ENCODE measurements at regions not wholly inside any gene's neighbourhood (a gene's known extent, or its start where the extent isn't known, plus 50 kb on each side); places are given as distances from the start of the nearest gene placed in this dataset.

- Histone ChIP-seq H3K4me1 (ENCODE audit: control insufficient read depth in 1 of 2, insufficient read depth in 2 of 2, low read length in 2 of 2) (no peaks in the 10 kb centered on the region), H3K4me2 (replicated peaks; ENCODE audit: extremely low read depth, low read length, poor library complexity, severe bottlenecking) (no peak overlapping the region), H3K4me3 (replicated peaks in 1 of 3; ENCODE audit: low read depth in 2 of 3, low read length in 3 of 3) (no peak overlapping the region), H3K36me3 (replicated peaks in 1 of 2; ENCODE audit: control insufficient read depth in 1 of 2, insufficient read depth in 2 of 2, low read length in 2 of 2) (no peaks in the 10 kb centered on the region), H3K27ac (ENCODE audit: low read depth in 1 of 2, low read length in 2 of 2) (no peak overlapping the region), H3K79me2 (ENCODE audit: insufficient read depth, low read length) (no peaks in the 10 kb centered on the region), H3K9me3 (replicated peaks in 1 of 2; ENCODE audit: control insufficient read depth in 1 of 2, insufficient read depth in 1 of 2, low read length in 2 of 2) (no peaks in the 10 kb centered on the region), H3K27me3 (ENCODE audit: control insufficient read depth in 2 of 2, insufficient read depth in 2 of 2, low read length in 2 of 2) (no peaks in the 10 kb centered on the region), H3K9ac (ENCODE audit: insufficient read depth, low read length, poor library complexity, severe bottlenecking) (no peak overlapping the region), H4K20me1 (ENCODE audit: insufficient read depth, low read length) (no peaks in the 10 kb centered on the region), H2AFZ (ENCODE audit: insufficient read depth, low read depth, low read length, poor library complexity, severe bottlenecking) (no peak overlapping the region)
- intact Hi-C loops (cut with micrococcal nuclease): no loop called here
- no peaks in the 10 kb centered on the region for H3K36me3 Mint-ChIP-seq
- no peak for TF ChIP-seq CTCF (IDR thresholded peaks at IDR 0.05)
- no peak overlapping the region for H3K4me3 Mint-ChIP-seq
- H3K27ac Mint-ChIP-seq: no peak overlapping the region
- peaks cover 0 to 8% (median 0%) of the 10 kb centered on the region in 7 donors for H3K9me3 Mint-ChIP-seq
- no peaks in the 10 kb centered on the region for H3K4me1 Mint-ChIP-seq
- H3K27me3 Mint-ChIP-seq (ENCODE audit: low read depth in 3 of 3): peaks cover 0 to 3% (median 0%) of the 10 kb centered on the region in 3 donors
- no peak for DNase-seq
These were observed 441.7 kb downstream of the ZNF521 start for GRCh38 chr18:24910221-24910620.

- 95% methylated on average over 3 of the region's 8 CpGs for WGBS (ENCODE audit: insufficient coverage)
- Histone ChIP-seq H4K20me1 (ENCODE audit: insufficient read depth, low read length) (no peaks in the 10 kb centered on the region), H3K9me3 (replicated peaks in 1 of 2; ENCODE audit: control insufficient read depth in 1 of 2, insufficient read depth in 1 of 2, low read length in 2 of 2) (no peaks in the 10 kb centered on the region), H3K4me2 (replicated peaks; ENCODE audit: extremely low read depth, low read length, poor library complexity, severe bottlenecking) (no peak overlapping the region), H3K4me3 (replicated peaks in 1 of 3; ENCODE audit: low read depth in 2 of 3, low read length in 3 of 3) (no peak overlapping the region), H2AFZ (ENCODE audit: insufficient read depth, low read depth, low read length, poor library complexity, severe bottlenecking) (no peak overlapping the region), H3K27me3 (ENCODE audit: control insufficient read depth in 2 of 2, insufficient read depth in 2 of 2, low read length in 2 of 2) (no peaks in the 10 kb centered on the region), H3K4me1 (ENCODE audit: control insufficient read depth in 1 of 2, insufficient read depth in 2 of 2, low read length in 2 of 2) (no peaks in the 10 kb centered on the region), H3K36me3 (replicated peaks in 1 of 2; ENCODE audit: control insufficient read depth in 1 of 2, insufficient read depth in 2 of 2, low read length in 2 of 2) (no peaks in the 10 kb centered on the region), H3K27ac (ENCODE audit: low read depth in 1 of 2, low read length in 2 of 2) (no peak overlapping the region), H3K79me2 (ENCODE audit: insufficient read depth, low read length) (no peaks in the 10 kb centered on the region), H3K9ac (ENCODE audit: insufficient read depth, low read length, poor library complexity, severe bottlenecking) (no peak overlapping the region)
- peaks cover 0 to 6% (median 0%) of the 10 kb centered on the region in 7 donors for H3K9me3 Mint-ChIP-seq
- intact Hi-C loops (cut with micrococcal nuclease): no loop called here
- H3K27ac Mint-ChIP-seq: no peak overlapping the region
- peaks cover 2 to 3% (median 2%) of the 10 kb centered on the region in 3 donors for H3K27me3 Mint-ChIP-seq (ENCODE audit: low read depth in 3 of 3)
- DNase-seq: no peak
- H3K4me3 Mint-ChIP-seq: no peak overlapping the region
- H3K4me1 Mint-ChIP-seq: no peaks in the 10 kb centered on the region
- H3K36me3 Mint-ChIP-seq: no peaks in the 10 kb centered on the region
- no peak for TF ChIP-seq CTCF (IDR thresholded peaks at IDR 0.05)
These were observed 438.3 kb downstream of the ZNF521 start for GRCh38 chr18:24913507-24914170.

Measured in CD14-positive monocyte (primary cell).